ENCODE measurements at regions not wholly inside any gene's neighbourhood (a gene's known extent, or its start where the extent isn't known, plus 50 kb on each side); places are given as distances from the start of the nearest gene placed in this dataset.

- no peak overlapping the region for H3K9ac ChIP-seq (ENCODE audit: control insufficient read depth, insufficient read depth, low read length)
- no peaks in the 10 kb centered on the region for H3K27me3 ChIP-seq (replicated peaks in 1 of 2; ENCODE audit: control insufficient read depth in 2 of 2, insufficient read depth in 2 of 2, low read length in 1 of 2)
- no peaks in the 10 kb centered on the region for H3K4me1 ChIP-seq (ENCODE audit: control insufficient read depth, insufficient read depth, low read length)
- no peak overlapping the region for H3K27ac ChIP-seq (ENCODE audit: control insufficient read depth, insufficient read depth)
- H3K4me2 ChIP-seq (ENCODE audit: control insufficient read depth, insufficient read depth): no peak overlapping the region
- intact Hi-C loops (cut with micrococcal nuclease; ENCODE audit: unreplicated experiment): no loop called here
- no peak overlapping the region for H3K4me3 ChIP-seq
- RAD21 ChIA-PET (ENCODE audit: unreplicated experiment): no interaction called here
- H2AFZ ChIP-seq (ENCODE audit: control insufficient read depth, low read depth, low read length): no peak overlapping the region
- DNase-seq (ENCODE audit: low read depth, low spot score) (no peak), ATAC-seq (no peak), FAIRE-seq (no peak)
- TF ChIP-seq ZZZ3 (IDR thresholded peaks at IDR 0.05; ENCODE audit: control insufficient read depth, insufficient read length, low read depth): no peak
- no peak for TF ChIP-seq SIX5 (IDR thresholded peaks at IDR 0.05; ENCODE audit: low read depth, low read length, severe bottlenecking)
- no peak for TF ChIP-seq HDAC2 (IDR thresholded peaks at IDR 0.05)
- TF ChIP-seq RAD51 (IDR thresholded peaks at IDR 0.05): no peak
- TF ChIP-seq WRNIP1 (IDR thresholded peaks at IDR 0.05; ENCODE audit: borderline replicate concordance, low read depth, low read length): no peak
- no peak for TF ChIP-seq KAT2A (conservative IDR thresholded peaks at IDR 0.05; ENCODE audit: control insufficient read depth, low read depth, low read length)
- no peak for TF ChIP-seq FOXM1 (IDR thresholded peaks at IDR 0.05; ENCODE audit: low read depth, low read length)
- no peak for TF ChIP-seq PBX3 (IDR thresholded peaks at IDR 0.05; ENCODE audit: insufficient replicate concordance, low read depth, low read length)
- no peak for TF ChIP-seq HDGF (IDR thresholded peaks at IDR 0.05)
- TF ChIP-seq RELA (IDR thresholded peaks at IDR 0.05; ENCODE audit: borderline replicate concordance, partially characterized antibody): no peak
- TF ChIP-seq E2F4 (IDR thresholded peaks at IDR 0.05; ENCODE audit: low read depth, low read length): no peak
- no peak for TF ChIP-seq NKRF (conservative IDR thresholded peaks at IDR 0.05)
- TF ChIP-seq BCL11A (IDR thresholded peaks at IDR 0.05; ENCODE audit: low read depth, low read length): no peak
- no peaks in the 10 kb centered on the region for H3K36me3 ChIP-seq (ENCODE audit: control insufficient read depth in 2 of 2, insufficient read depth in 2 of 2, low read length in 1 of 2)
- no peaks in the 10 kb centered on the region for H4K20me1 ChIP-seq (ENCODE audit: control insufficient read depth, insufficient read depth)
- SMC1A ChIA-PET (ENCODE audit: uncharacterized antibody, unreplicated experiment): interaction anchor here (1.1 kb wide), 1 partner anchor 13 kb away, joined by 4 read pairs; no protein-coding TSS in a partner anchor
- H3K79me2 ChIP-seq (ENCODE audit: control insufficient read depth, insufficient read depth, low read length): no peaks in the 10 kb centered on the region
- CTCF ChIA-PET: no interaction called here
- POLR2A ChIA-PET: no interaction called here
- H3K9me3 ChIP-seq (replicated peaks; ENCODE audit: control insufficient read depth, insufficient read depth, low read length): no peaks in the 10 kb centered on the region; the same call in 2 of the 3 replicates
- 40% methylated on average over 12 of the region's 12 CpGs for WGBS (ENCODE audit: insufficient coverage, insufficient replicate concordance, low lambda C conversion rate, missing lambda C conversion rate)
- no TSS peak for BruUV-seq (replicated peaks)
- in situ Hi-C loops (cut with MboI): no loop called here
These were observed 85.9 kb upstream of the SOX1 start for GRCh38 chr13:111981006-111981405.

Data from GM12878 (cell line).